Activated CD4-positive, alpha-beta memory T cell treated with anti-CD3 and anti-CD28 coated beads for 36 hours (primary cell): ENCODE measurements at regions not wholly inside any gene's neighbourhood (a gene's known extent, or its start where the extent isn't known, plus 50 kb on each side); places are given as distances from the start of the nearest gene placed in this dataset.

Experiments
- CTCF ChIA-PET: fragments of 350-600 bp; sonication (Branson Sonifier 250); formaldehyde crosslinking; loops from one replicate; lab custom pipeline; 2021; ENCODE audit warnings: antibody characterized with exemption, inconsistent platforms; lab: Charles Lee
- POLR2A ChIA-PET: fragments of 350-600 bp; sonication (Branson Sonifier 250); formaldehyde crosslinking; loops from one replicate; lab custom pipeline; 2021; ENCODE audit warnings: antibody characterized with exemption; lab: Charles Lee
- DNase-seq: peaks from one replicate; pipeline ENCODE4 v3.0.0-alpha.2; 2020
- H3K27ac Mint-ChIP-seq: one replicate; pipeline ENCODE4 v1.8.0; 2021; ENCODE audit warnings: mixed read lengths
- H3K27me3 Mint-ChIP-seq: one replicate; pipeline ENCODE4 v1.8.0; 2021; ENCODE audit warnings: mixed read lengths
- H3K36me3 Mint-ChIP-seq: one replicate; pipeline ENCODE4 v1.8.0; 2021; ENCODE audit warnings: mixed read lengths
- H3K4me1 Mint-ChIP-seq: one replicate; pipeline ENCODE4 v1.8.0; 2021; ENCODE audit warnings: low read depth, mixed read lengths
- H3K4me3 Mint-ChIP-seq: one replicate; pipeline ENCODE4 v1.8.0; 2021; ENCODE audit warnings: mild to moderate bottlenecking, mixed read lengths
- H3K9me3 Mint-ChIP-seq: one replicate; pipeline ENCODE4 v1.8.0; 2021; ENCODE audit warnings: mixed read lengths
- intact Hi-C: fragments of 100-400 bp; cut with micrococcal nuclease; formaldehyde crosslinking; loops from one replicate; pipeline ENCODE4 v1.15.1; 2023

DNA sequence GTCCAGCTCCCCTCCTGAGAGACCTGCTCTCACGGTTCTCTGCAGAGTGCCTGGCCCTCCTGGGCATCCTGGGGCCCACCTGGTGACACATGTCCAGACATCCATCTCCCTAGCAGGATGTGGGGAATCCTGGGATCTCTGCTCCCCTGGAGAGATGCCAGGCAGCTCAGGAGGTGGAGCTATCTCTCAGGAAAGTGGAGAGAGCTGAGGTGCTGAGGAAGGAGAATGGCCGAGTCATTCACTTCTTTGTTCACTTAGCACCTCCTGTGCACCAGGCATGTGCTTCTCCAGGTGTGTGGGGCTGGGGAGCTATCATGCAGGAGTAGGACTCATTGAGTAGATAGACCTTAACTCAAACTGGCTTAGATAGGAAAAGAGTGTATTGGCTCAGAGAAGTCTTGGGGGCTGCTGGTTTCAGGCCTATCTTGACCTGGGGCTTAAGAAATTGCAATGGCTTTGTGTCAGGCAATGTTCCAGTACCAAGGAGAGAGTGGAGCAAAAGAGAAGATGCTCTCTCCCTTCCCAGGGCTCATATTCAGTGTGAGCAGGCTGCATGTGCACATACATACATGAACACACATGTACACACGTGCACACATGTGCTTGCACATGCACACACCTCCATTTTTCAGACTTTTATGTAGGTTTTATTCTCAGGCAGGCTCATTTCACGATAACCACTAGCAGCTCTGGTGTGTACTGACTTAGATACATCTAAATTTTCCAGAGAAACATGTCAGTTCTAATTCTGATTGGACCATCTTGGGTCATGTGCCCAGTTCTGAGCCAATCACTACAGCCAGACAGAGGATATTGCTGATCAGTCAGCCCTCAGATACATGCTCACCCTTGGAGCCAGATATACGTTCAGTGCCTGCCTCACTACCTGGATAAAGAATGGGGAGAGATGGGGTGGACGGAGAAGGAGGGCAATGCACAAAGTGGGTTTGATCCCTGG, 437.6 kb downstream of the PTPRU start:
- DNase-seq, result no peak
- Mint-ChIP-seq H3K4me3 (no peak overlapping the region), H3K27me3 (peaks cover 3% of the 10 kb centered on the region), H3K36me3 (no peaks in the 10 kb centered on the region), H3K27ac (no peak overlapping the region), H3K9me3 (no peaks in the 10 kb centered on the region), H3K4me1 (no peaks in the 10 kb centered on the region)
- CTCF ChIA-PET, result no interaction called here
- intact Hi-C loops, result no loop called here
- POLR2A ChIA-PET, result no interaction called here

- CTCF ChIA-PET, result no interaction called here
- POLR2A ChIA-PET, result no interaction called here
- Mint-ChIP-seq H3K4me1 (no peaks in the 10 kb centered on the region), H3K27me3 (peaks cover 3% of the 10 kb centered on the region), H3K4me3 (no peak overlapping the region), H3K9me3 (no peaks in the 10 kb centered on the region), H3K27ac (no peak overlapping the region), H3K36me3 (no peaks in the 10 kb centered on the region)
- no peak for DNase-seq
- intact Hi-C loops, result no loop called here
Measured at GRCh38 chr1:29673228-29673500, 436.8 kb downstream of the PTPRU start.

- Mint-ChIP-seq H3K4me3 (no peak overlapping the region), H3K27ac (no peak overlapping the region), H3K36me3 (no peaks in the 10 kb centered on the region), H3K9me3 (no peaks in the 10 kb centered on the region), H3K27me3 (peaks cover 5% of the 10 kb centered on the region), H3K4me1 (no peaks in the 10 kb centered on the region)
- ChIA-PET CTCF (no interaction called here), POLR2A (no interaction called here)
- no peak for DNase-seq
- intact Hi-C loops, result no loop called here
Measured at GRCh38 chr1:29672416-29673227, 436.3 kb downstream of the PTPRU start.

DNA sequence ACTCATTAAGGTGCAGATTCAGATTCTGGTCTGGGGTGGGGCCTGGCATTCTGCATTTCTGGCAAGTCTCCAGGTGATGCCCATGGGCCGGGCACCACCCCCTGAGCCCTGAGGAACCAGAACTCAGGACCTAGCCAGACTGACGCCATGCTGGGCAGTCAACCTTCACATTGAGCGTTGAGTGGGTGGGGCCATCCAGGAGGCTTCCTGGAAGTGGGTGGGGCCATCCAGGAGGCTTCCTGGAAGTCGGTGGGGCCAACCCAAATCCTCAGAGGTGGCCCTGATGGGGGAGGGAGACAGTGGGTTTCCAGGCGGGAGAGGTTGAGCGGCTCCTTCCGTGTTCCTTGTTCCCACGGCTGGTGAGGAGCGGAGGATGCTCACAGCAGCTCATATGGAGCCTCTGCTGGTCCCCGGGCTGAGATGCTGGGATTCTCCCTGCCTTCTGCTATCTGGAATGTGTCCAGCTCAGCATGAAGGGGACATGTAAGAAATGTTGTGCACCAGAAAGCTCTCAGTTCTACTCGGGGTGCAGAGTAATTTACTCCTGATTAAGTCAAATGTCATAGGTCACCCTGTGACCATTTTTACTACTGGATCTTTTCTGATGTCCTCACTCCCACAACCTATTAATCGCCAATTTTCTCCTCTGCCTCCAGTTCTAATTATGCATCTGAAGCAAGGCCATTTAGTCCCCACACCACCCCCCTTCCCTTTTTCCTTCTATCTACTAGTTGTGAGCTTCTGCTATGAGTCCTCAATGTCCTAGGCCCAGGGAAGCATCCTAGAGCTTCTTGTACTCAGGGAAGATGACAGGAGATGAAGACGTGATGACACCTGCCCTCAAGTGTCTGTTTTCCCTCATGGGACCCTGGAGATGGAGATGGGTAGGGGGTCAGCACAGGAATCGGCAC, 435.4 kb downstream of the PTPRU start:
- Mint-ChIP-seq H3K27ac (no peak overlapping the region), H3K9me3 (no peaks in the 10 kb centered on the region), H3K27me3 (peaks cover 5% of the 10 kb centered on the region), H3K4me3 (no peak overlapping the region), H3K4me1 (no peaks in the 10 kb centered on the region), H3K36me3 (no peaks in the 10 kb centered on the region)
- no peak for DNase-seq
- intact Hi-C loops, result no loop called here
- ChIA-PET CTCF (interaction anchor here (1.4 kb wide), 1 partner anchor 32 kb away, joined by 3 read pairs; no protein-coding TSS in a partner anchor), POLR2A (no interaction called here)

GRCh38 chr1:29670752-29671151, 434.4 kb downstream of the PTPRU start:
- no peak for DNase-seq
- POLR2A ChIA-PET, result no interaction called here
- H3K27me3 Mint-ChIP-seq, result peaks cover 6% of the 10 kb centered on the region
- H3K27ac Mint-ChIP-seq, result no peak overlapping the region
- no peaks in the 10 kb centered on the region for H3K9me3 Mint-ChIP-seq
- no peaks in the 10 kb centered on the region for H3K36me3 Mint-ChIP-seq
- intact Hi-C loops, result no loop called here
- H3K4me1 Mint-ChIP-seq, result no peaks in the 10 kb centered on the region
- CTCF ChIA-PET, result interaction anchor here (1.4 kb wide), 1 partner anchor 33 kb away, joined by 3 read pairs; no protein-coding TSS in a partner anchor
- no peak overlapping the region for H3K4me3 Mint-ChIP-seq

DNA sequence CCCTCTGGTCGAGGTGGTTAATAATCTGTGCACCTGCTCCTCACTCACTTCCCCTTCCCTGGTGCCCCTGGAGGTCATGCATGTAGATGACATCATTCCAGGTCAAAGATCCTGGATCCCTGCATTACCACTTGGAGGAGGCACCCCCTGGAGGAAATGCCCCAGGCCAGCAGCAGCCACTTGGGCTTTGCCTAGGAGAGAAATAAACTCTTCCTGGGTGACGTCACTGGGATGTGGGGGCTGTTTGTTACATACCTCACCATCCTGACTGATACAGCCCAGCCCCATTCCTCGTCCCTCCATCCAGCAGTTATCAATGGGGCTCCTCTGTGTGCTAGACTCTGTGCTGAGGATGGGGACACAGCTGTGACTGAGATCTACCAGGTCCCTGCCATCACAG, 433.6 kb downstream of the PTPRU start:
- Mint-ChIP-seq H3K27me3 (peaks cover 14% of the 10 kb centered on the region), H3K9me3 (no peaks in the 10 kb centered on the region), H3K27ac (no peak overlapping the region), H3K4me1 (no peaks in the 10 kb centered on the region), H3K4me3 (no peak overlapping the region), H3K36me3 (no peaks in the 10 kb centered on the region)
- ChIA-PET POLR2A (no interaction called here), CTCF (interaction anchor here (1.4 kb wide), 1 partner anchor 34 kb away, joined by 3 read pairs; no protein-coding TSS in a partner anchor)
- DNase-seq, result no peak
- intact Hi-C loops, result no loop called here

DNA sequence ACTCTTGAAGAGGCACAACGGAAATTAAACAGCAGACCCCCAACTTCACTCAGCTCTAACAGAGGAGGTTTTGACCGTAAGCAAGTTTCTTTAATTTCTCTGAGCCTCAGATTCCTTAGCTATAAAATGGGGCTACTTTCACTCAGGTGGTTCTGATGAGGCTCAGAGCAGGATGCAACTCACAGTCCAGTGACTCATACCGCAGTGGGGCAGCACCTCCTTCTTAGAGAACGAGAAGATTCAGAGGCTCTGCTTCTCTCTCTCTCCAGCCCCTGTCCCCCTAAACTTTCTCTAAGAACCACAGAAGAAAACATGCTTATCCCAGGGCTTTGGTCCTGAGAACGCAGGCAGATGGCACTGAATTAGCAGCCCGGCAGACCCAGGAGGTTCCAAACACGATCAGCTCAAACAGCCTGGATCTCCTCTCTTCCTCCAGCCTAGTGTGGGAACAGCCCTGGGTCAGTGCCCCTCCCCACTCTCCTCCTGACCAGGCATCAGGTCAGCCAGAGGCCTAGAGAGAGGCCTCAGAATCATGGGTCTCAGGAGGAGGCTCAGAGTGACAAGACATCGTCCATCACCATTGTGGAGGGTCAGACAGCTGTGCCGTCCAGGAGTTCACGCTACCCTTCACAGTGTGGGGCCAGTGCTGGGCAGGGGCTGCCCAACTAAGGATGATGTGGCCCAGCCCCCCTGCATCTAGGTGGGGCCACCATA, 433.0 kb downstream of the PTPRU start:
- intact Hi-C loops, result no loop called here
- ChIA-PET POLR2A (no interaction called here), CTCF (no interaction called here)
- Mint-ChIP-seq H3K36me3 (no peaks in the 10 kb centered on the region), H3K4me3 (no peak overlapping the region), H3K9me3 (no peaks in the 10 kb centered on the region), H3K27me3 (peaks cover 15% of the 10 kb centered on the region), H3K27ac (no peak overlapping the region), H3K4me1 (no peaks in the 10 kb centered on the region)
- DNase-seq, result no peak

GRCh38 chr1:29668551-29669157, 432.3 kb downstream of the PTPRU start:
- no peak for DNase-seq
- H3K27ac Mint-ChIP-seq, result no peak overlapping the region
- no peaks in the 10 kb centered on the region for H3K9me3 Mint-ChIP-seq
- ChIA-PET POLR2A (no interaction called here), CTCF (no interaction called here)
- H3K4me1 Mint-ChIP-seq, result no peaks in the 10 kb centered on the region
- H3K36me3 Mint-ChIP-seq, result no peaks in the 10 kb centered on the region
- no peak overlapping the region for H3K4me3 Mint-ChIP-seq
- H3K27me3 Mint-ChIP-seq, result peaks cover 15% of the 10 kb centered on the region
- intact Hi-C loops, result no loop called here

- H3K27ac Mint-ChIP-seq, result no peak overlapping the region
- no peak overlapping the region for H3K4me3 Mint-ChIP-seq
- H3K4me1 Mint-ChIP-seq, result no peaks in the 10 kb centered on the region
- CTCF ChIA-PET, result no interaction called here
- H3K9me3 Mint-ChIP-seq, result no peaks in the 10 kb centered on the region
- no peaks in the 10 kb centered on the region for H3K36me3 Mint-ChIP-seq
- POLR2A ChIA-PET, result no interaction called here
- no peak for DNase-seq
- H3K27me3 Mint-ChIP-seq, result peaks cover 14% of the 10 kb centered on the region
- intact Hi-C loops, result no loop called here
Measured at GRCh38 chr1:29667951-29668350, 431.6 kb downstream of the PTPRU start.

GRCh38 chr1:29664711-29665110, 428.4 kb downstream of the PTPRU start:
- DNase-seq, result no peak
- intact Hi-C loops, result no loop called here
- Mint-ChIP-seq H3K27ac (no peak overlapping the region), H3K4me3 (no peak overlapping the region), H3K27me3 (peaks cover 14% of the 10 kb centered on the region), H3K9me3 (peaks cover 5% of the 10 kb centered on the region), H3K4me1 (no peaks in the 10 kb centered on the region), H3K36me3 (no peaks in the 10 kb centered on the region)
- CTCF ChIA-PET, result interaction anchor here (0.6 to 0.9 kb wide), 2 partner anchors 9 to 789 kb away, joined by 3 read pairs; no protein-coding TSS in a partner anchor
- POLR2A ChIA-PET, result no interaction called here

DNA sequence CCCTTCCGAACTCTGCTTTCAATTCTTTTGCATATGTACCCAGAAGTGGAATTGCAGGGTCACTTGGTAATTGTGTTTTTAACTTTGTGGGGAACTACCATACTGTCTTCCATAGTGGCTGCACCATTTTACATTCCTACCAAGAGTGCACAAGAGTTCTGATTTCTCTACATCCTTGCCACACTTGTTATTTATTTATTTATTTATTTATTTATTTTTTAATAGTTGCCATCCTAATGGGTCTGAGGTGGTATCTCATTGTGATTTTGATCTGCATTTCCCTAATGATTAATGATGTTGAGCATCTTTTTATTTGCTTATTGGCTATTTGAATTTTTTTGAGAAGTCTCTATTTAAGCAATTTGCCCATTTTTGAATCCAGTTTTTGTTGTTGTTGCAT, 422.4 kb downstream of the PTPRU start:
- CTCF ChIA-PET, result no interaction called here
- no peaks in the 10 kb centered on the region for H3K36me3 Mint-ChIP-seq
- no peak for DNase-seq
- intact Hi-C loops, result no loop called here
- no peak overlapping the region for H3K4me3 Mint-ChIP-seq
- H3K27me3 Mint-ChIP-seq, result peaks cover 5% of the 10 kb centered on the region
- H3K27ac Mint-ChIP-seq, result no peak overlapping the region
- POLR2A ChIA-PET, result no interaction called here
- no peaks in the 10 kb centered on the region for H3K4me1 Mint-ChIP-seq
- H3K9me3 Mint-ChIP-seq, result peaks cover 10% of the 10 kb centered on the region
